ENCODE measurements at regions not wholly inside any gene's neighbourhood (a gene's known extent, or its start where the extent isn't known, plus 50 kb on each side); places are given as distances from the start of the nearest gene placed in this dataset.

DNA sequence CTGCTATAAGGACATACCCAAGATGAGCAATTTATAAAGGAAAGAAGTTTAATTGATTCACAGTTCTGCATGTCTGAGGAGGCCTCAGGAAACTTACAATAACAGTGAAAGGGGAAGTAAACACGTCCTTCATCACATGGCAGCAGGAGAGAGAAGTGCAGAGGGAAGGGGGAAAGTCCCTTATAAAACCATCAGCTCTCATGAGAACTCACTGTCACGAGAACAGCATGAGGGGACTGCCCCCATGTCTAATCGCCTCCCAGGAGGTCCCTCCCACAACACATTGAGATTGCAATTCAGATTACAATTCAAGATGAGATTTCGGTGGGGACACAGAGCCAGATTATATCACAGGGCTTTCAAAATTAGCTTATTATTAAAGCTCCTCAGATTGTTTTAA, 209.5 kb upstream of the PPP3CA start:
- in situ Hi-C loops (cut with HindIII; ENCODE audit: low pct_unique_long_range_greater_than_20kb, low sequenced_read_pairs): no loop called here
- Histone ChIP-seq H3K27ac (ENCODE audit: low read length) (no peak overlapping the region), H3K4me1 (ENCODE audit: control insufficient read depth, insufficient read depth, low read length) (no peaks in the 10 kb centered on the region), H3K9me3 (ENCODE audit: control insufficient read depth, insufficient read depth, low read depth, low read length) (no peaks in the 10 kb centered on the region), H3K27me3 (ENCODE audit: control insufficient read depth, insufficient read depth, low read length) (no peaks in the 10 kb centered on the region), H3K4me3 (ENCODE audit: low read depth in 2 of 2, low read length in 2 of 2) (no peak overlapping the region), H3K36me3 (ENCODE audit: control insufficient read depth, insufficient read depth, low read length) (no peaks in the 10 kb centered on the region)
- BruUV-seq (replicated peaks): no TSS peak
- intact Hi-C loops (cut with micrococcal nuclease; ENCODE audit: unreplicated experiment): no loop called here
- ChIA-PET CTCF (no interaction called here), POLR2A (no interaction called here)
- DNase-seq (ENCODE audit: low read depth, low spot score): no peak
- TF ChIP-seq TCF7L2 (IDR thresholded peaks at IDR 0.05; ENCODE audit: low read depth, low read length): no peak
- no peak for TF ChIP-seq SIN3A (IDR thresholded peaks at IDR 0.05; ENCODE audit: borderline replicate concordance, insufficient read depth, low read depth, low read length)
- TF ChIP-seq, protein P1, sequence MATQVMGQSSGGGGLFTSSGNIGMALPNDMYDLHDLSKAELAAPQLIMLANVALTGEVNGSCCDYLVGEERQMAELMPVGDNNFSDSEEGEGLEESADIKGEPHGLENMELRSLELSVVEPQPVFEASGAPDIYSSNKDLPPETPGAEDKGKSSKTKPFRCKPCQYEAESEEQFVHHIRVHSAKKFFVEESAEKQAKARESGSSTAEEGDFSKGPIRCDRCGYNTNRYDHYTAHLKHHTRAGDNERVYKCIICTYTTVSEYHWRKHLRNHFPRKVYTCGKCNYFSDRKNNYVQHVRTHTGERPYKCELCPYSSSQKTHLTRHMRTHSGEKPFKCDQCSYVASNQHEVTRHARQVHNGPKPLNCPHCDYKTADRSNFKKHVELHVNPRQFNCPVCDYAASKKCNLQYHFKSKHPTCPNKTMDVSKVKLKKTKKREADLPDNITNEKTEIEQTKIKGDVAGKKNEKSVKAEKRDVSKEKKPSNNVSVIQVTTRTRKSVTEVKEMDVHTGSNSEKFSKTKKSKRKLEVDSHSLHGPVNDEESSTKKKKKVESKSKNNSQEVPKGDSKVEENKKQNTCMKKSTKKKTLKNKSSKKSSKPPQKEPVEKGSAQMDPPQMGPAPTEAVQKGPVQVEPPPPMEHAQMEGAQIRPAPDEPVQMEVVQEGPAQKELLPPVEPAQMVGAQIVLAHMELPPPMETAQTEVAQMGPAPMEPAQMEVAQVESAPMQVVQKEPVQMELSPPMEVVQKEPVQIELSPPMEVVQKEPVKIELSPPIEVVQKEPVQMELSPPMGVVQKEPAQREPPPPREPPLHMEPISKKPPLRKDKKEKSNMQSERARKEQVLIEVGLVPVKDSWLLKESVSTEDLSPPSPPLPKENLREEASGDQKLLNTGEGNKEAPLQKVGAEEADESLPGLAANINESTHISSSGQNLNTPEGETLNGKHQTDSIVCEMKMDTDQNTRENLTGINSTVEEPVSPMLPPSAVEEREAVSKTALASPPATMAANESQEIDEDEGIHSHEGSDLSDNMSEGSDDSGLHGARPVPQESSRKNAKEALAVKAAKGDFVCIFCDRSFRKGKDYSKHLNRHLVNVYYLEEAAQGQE (IDR thresholded peaks at IDR 0.05; ENCODE audit: insufficient read depth in 1 of 2, low read depth in 2 of 2, low read length in 1 of 2): no peak
- TF ChIP-seq, protein P2, sequence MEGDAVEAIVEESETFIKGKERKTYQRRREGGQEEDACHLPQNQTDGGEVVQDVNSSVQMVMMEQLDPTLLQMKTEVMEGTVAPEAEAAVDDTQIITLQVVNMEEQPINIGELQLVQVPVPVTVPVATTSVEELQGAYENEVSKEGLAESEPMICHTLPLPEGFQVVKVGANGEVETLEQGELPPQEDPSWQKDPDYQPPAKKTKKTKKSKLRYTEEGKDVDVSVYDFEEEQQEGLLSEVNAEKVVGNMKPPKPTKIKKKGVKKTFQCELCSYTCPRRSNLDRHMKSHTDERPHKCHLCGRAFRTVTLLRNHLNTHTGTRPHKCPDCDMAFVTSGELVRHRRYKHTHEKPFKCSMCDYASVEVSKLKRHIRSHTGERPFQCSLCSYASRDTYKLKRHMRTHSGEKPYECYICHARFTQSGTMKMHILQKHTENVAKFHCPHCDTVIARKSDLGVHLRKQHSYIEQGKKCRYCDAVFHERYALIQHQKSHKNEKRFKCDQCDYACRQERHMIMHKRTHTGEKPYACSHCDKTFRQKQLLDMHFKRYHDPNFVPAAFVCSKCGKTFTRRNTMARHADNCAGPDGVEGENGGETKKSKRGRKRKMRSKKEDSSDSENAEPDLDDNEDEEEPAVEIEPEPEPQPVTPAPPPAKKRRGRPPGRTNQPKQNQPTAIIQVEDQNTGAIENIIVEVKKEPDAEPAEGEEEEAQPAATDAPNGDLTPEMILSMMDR (IDR thresholded peaks at IDR 0.05): no peak
- TF ChIP-seq POLR2AphosphoS5 (IDR thresholded peaks at IDR 0.05; ENCODE audit: low read depth, low read length): no peak
- no peak for ATAC-seq

DNA sequence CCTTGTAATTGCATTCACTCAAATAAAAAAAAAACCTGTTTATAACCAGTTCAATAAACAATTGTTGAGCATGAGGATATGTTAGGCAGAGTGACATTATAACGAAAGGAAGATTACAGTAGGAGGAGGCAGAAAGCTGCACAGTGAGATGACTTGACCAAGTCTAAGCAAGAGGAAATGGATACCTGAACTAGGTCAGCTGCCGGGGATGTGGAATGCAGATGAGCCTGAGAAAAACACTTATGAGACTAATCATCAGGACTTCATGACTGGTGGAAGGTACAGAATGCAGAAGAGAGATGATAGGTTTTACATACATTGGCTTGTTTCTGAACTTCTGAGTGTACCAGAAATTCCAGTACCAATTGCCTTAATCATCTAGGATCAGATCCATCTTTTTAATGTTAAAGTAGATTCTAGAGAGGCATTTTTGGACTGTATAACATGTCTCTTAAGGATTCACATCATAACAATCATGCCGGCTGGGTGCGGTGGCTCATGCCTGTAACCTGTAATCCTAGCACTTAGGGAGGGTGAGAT, 208.1 kb upstream of the PPP3CA start:
- BruUV-seq (replicated peaks): no TSS peak
- Histone ChIP-seq H3K27me3 (ENCODE audit: control insufficient read depth, insufficient read depth, low read length) (no peaks in the 10 kb centered on the region), H3K9me3 (ENCODE audit: control insufficient read depth, insufficient read depth, low read depth, low read length) (no peaks in the 10 kb centered on the region), H3K4me1 (ENCODE audit: control insufficient read depth, insufficient read depth, low read length) (no peaks in the 10 kb centered on the region), H3K4me3 (ENCODE audit: low read depth in 2 of 2, low read length in 2 of 2) (no peak overlapping the region), H3K36me3 (ENCODE audit: control insufficient read depth, insufficient read depth, low read length) (no peaks in the 10 kb centered on the region), H3K27ac (ENCODE audit: low read length) (no peak overlapping the region)
- intact Hi-C loops (cut with micrococcal nuclease; ENCODE audit: unreplicated experiment): no loop called here
- in situ Hi-C loops (cut with HindIII; ENCODE audit: low pct_unique_long_range_greater_than_20kb, low sequenced_read_pairs): no loop called here
- no peak for ATAC-seq
- CTCF ChIA-PET: no interaction called here
- TF ChIP-seq TCF7L2 (IDR thresholded peaks at IDR 0.05; ENCODE audit: low read depth, low read length): no peak
- TF ChIP-seq POLR2AphosphoS5 (IDR thresholded peaks at IDR 0.05; ENCODE audit: low read depth, low read length): no peak
- TF ChIP-seq, protein P2 (IDR thresholded peaks at IDR 0.05): no peak
- TF ChIP-seq SIN3A (IDR thresholded peaks at IDR 0.05; ENCODE audit: borderline replicate concordance, insufficient read depth, low read depth, low read length): no peak
- TF ChIP-seq, protein P1 (IDR thresholded peaks at IDR 0.05; ENCODE audit: insufficient read depth in 1 of 2, low read depth in 2 of 2, low read length in 1 of 2): no peak
- POLR2A ChIA-PET: no interaction called here
- no peak for DNase-seq (ENCODE audit: low read depth, low spot score)
